ENCODE measurements at regions not wholly inside any gene's neighbourhood (a gene's known extent, or its start where the extent isn't known, plus 50 kb on each side); places are given as distances from the start of the nearest gene placed in this dataset.
A peak's percentile ranks its signal among the peaks of the same experiment; 100 is the strongest.

DNA sequence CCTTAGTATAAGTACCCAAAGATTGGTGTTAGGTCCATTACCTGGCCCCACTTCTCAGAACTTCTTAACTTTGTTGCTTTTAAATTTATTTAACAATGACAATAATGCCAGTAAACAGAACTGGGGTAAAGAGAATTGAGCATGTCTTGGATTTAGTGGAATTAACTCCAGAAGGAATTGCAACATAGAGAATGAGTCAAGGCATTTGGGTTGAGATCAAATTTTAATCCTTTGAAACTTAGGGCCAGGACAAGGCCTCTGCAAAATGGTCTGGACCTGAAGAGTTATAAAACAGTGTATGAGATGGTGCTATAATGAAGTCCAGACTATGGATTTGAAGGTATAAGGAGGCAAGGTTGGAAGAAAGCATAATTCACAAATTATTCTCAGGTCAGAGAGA, 1030.4 kb downstream of the SLITRK5 start:
- H3K4me1 Mint-ChIP-seq: no peaks in the 10 kb centered on the region
- Histone ChIP-seq H3K9ac (no peak overlapping the region), H3K4me2 (no peak overlapping the region), H3K9me3 (ENCODE audit: low read depth) (no peaks in the 10 kb centered on the region), H3F3A (ENCODE audit: low read depth) (no peaks in the 10 kb centered on the region), H3K79me2 (ENCODE audit: low read depth) (no peaks in the 10 kb centered on the region), H3K36me3 (no peaks in the 10 kb centered on the region), H2AFZ (replicated peaks) (no peak overlapping the region), H3K4me1 (no peaks in the 10 kb centered on the region), H4K20me1 (ENCODE audit: low read depth) (no peaks in the 10 kb centered on the region), H3K27ac (no peak overlapping the region), H3K27me3 (no peaks in the 10 kb centered on the region), H3K4me3 (no peak overlapping the region)
- H3K36me3 Mint-ChIP-seq: no peaks in the 10 kb centered on the region
- H3K27ac Mint-ChIP-seq: no peak overlapping the region
- H3K4me3 Mint-ChIP-seq: no peak overlapping the region
- H3K9me3 Mint-ChIP-seq: no peaks in the 10 kb centered on the region
- no peak for DNase-seq (ENCODE audit: low spot score)
- TF ChIP-seq EZH2 (IDR thresholded peaks at IDR 0.05): no peak
- TF ChIP-seq, protein P1, sequence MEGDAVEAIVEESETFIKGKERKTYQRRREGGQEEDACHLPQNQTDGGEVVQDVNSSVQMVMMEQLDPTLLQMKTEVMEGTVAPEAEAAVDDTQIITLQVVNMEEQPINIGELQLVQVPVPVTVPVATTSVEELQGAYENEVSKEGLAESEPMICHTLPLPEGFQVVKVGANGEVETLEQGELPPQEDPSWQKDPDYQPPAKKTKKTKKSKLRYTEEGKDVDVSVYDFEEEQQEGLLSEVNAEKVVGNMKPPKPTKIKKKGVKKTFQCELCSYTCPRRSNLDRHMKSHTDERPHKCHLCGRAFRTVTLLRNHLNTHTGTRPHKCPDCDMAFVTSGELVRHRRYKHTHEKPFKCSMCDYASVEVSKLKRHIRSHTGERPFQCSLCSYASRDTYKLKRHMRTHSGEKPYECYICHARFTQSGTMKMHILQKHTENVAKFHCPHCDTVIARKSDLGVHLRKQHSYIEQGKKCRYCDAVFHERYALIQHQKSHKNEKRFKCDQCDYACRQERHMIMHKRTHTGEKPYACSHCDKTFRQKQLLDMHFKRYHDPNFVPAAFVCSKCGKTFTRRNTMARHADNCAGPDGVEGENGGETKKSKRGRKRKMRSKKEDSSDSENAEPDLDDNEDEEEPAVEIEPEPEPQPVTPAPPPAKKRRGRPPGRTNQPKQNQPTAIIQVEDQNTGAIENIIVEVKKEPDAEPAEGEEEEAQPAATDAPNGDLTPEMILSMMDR (IDR thresholded peaks at IDR 0.05): no peak
- no peak for TF ChIP-seq EZH2phosphoT487 (IDR thresholded peaks at IDR 0.05)
- H3K27me3 Mint-ChIP-seq (ENCODE audit: insufficient read depth, low read depth): peaks cover 3% of the 10 kb centered on the region

DNA sequence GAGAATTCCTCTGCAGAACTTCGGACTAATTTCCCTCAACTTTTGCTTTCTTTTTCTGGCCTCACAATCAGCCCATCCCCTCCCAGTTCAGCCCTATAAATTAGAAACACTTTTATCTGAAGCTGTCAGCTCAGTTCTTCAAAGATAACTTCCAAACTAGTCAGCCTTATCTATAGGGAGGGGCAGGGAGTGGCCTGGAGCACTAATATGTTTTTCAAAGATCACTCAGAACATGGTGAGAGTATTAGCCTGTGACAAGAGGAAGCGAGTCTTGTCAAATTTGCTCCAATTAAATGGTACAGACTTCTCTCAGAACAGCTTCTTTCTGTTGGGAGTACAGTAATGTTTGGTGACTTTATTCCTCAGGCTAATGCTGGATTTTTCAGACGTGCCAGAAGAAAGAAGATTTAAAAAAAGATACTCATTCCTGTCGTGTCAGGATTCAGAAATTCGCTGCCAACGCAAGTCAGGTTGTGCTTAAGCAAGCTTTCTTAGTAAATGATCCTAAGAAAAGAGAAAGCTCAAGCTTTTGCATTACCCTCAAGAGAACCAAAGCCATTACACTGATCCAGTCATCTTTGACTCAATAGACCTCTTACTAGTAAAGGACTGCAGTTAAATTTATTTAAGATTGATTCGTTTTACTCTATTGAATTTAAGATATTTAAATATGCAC, 1033.6 kb downstream of the SLITRK5 start:
- Histone ChIP-seq H3K9ac (no peak overlapping the region), H3K9me3 (ENCODE audit: low read depth) (no peaks in the 10 kb centered on the region), H3K4me3 (no peak overlapping the region), H4K20me1 (ENCODE audit: low read depth) (no peaks in the 10 kb centered on the region), H3K27ac (no peak overlapping the region), H3K79me2 (ENCODE audit: low read depth) (no peaks in the 10 kb centered on the region), H3K27me3 (no peaks in the 10 kb centered on the region), H2AFZ (replicated peaks) (peak overlapping the region; percentile 46), H3K4me2 (no peak overlapping the region), H3K4me1 (no peaks in the 10 kb centered on the region), H3F3A (ENCODE audit: low read depth) (no peaks in the 10 kb centered on the region), H3K36me3 (no peaks in the 10 kb centered on the region)
- H3K9me3 Mint-ChIP-seq: no peaks in the 10 kb centered on the region
- no peaks in the 10 kb centered on the region for H3K36me3 Mint-ChIP-seq
- H3K4me1 Mint-ChIP-seq: no peaks in the 10 kb centered on the region
- H3K4me3 Mint-ChIP-seq: no peak overlapping the region
- no peak for DNase-seq (ENCODE audit: low spot score)
- TF ChIP-seq, protein P1 (IDR thresholded peaks at IDR 0.05): no peak
- TF ChIP-seq EZH2 (IDR thresholded peaks at IDR 0.05) (no peak), EZH2phosphoT487 (IDR thresholded peaks at IDR 0.05) (no peak)
- no peak overlapping the region for H3K27ac Mint-ChIP-seq
- peaks cover 3% of the 10 kb centered on the region for H3K27me3 Mint-ChIP-seq (ENCODE audit: insufficient read depth, low read depth)

DNA sequence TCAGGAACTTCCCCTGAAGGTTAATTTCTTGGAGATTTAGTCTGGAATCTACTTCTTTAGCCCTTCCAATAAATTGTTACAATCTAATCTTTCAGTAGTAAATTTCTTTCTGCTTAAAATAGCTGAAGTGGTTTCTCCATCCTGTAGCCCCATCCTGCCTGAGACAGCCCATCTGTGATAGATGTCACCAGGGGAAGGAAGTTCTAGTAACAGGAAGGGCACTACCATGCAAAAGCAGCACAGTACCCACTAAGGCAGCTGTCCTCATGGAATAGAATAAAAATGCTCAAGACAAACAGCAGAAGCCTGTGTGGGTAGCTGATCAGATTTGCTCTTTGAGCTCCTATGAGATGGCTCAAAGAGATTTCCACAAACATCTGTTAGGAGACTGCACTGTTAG, 1036.5 kb downstream of the SLITRK5 start:
- Mint-ChIP-seq H3K4me3 (no peak overlapping the region), H3K4me1 (no peaks in the 10 kb centered on the region), H3K27me3 (ENCODE audit: insufficient read depth, low read depth) (peaks cover 3% of the 10 kb centered on the region), H3K36me3 (no peaks in the 10 kb centered on the region), H3K27ac (no peak overlapping the region), H3K9me3 (no peaks in the 10 kb centered on the region)
- TF ChIP-seq, protein P1 (IDR thresholded peaks at IDR 0.05): no peak
- no peak for TF ChIP-seq EZH2 (IDR thresholded peaks at IDR 0.05)
- no peak for TF ChIP-seq EZH2phosphoT487 (IDR thresholded peaks at IDR 0.05)
- Histone ChIP-seq H3K9me3 (ENCODE audit: low read depth) (no peaks in the 10 kb centered on the region), H3K27ac (no peak overlapping the region), H3K36me3 (no peaks in the 10 kb centered on the region), H3K27me3 (no peaks in the 10 kb centered on the region), H3K4me1 (no peaks in the 10 kb centered on the region), H3K79me2 (ENCODE audit: low read depth) (no peaks in the 10 kb centered on the region), H3F3A (ENCODE audit: low read depth) (no peaks in the 10 kb centered on the region), H2AFZ (replicated peaks) (no peak overlapping the region), H3K4me3 (no peak overlapping the region), H3K4me2 (no peak overlapping the region), H4K20me1 (ENCODE audit: low read depth) (no peaks in the 10 kb centered on the region), H3K9ac (no peak overlapping the region)
- DNase-seq (ENCODE audit: low spot score): no peak

Data from neural progenitor cell (in vitro differentiated cells).